Neutrophil (primary cell): ENCODE measurements at regions not wholly inside any gene's neighbourhood (a gene's known extent, or its start where the extent isn't known, plus 50 kb on each side); places are given as distances from the start of the nearest gene placed in this dataset.

Source experiments
- H3K27ac ChIP-seq: fragments of 200-600 bp; sonication (generic); 2 replicates; pipeline ENCODE4 v1.5.1; 2016; ENCODE audit warnings: mild to moderate bottlenecking, moderate library complexity
- H3K27me3 ChIP-seq: fragments of 200-600 bp; sonication (generic); 2 replicates; pipeline ENCODE4 v1.6.0; 2016; ENCODE audit warnings: mild to moderate bottlenecking
- H3K36me3 ChIP-seq: fragments of 200-600 bp; sonication (generic); 2 replicates; pipeline ENCODE4 v1.5.1; 2017
- H3K4me1 ChIP-seq, 2 experiments: fragments of 200-600 bp in 1 of 2; sonication (generic) in 1 of 2; 1 replicate in 1 of 2; 2 replicates in 1 of 2; pipeline versions ENCODE4 v1.5.1 to v1.6.1; 2013 to 2016; ENCODE audit warnings: low read depth in 1 of 2, low read length in 1 of 2, mild to moderate bottlenecking in 1 of 2, moderate library complexity in 1 of 2; ENCODE audit not compliant: control insufficient read depth in 1 of 2, insufficient read depth in 1 of 2
- H3K4me3 ChIP-seq, 2 experiments: fragments of 200-600 bp in 1 of 2; sonication (generic) in 1 of 2; 1 replicate in 1 of 2; 2 replicates in 1 of 2; pipeline ENCODE4 v1.5.1; 2013 to 2016; ENCODE audit warnings: low read depth in 1 of 2, low read length in 1 of 2, mild to moderate bottlenecking in 1 of 2, moderate library complexity in 1 of 2
- H3K9me3 ChIP-seq: fragments of 200-600 bp; sonication (generic); 2 replicates; pipeline ENCODE4 v1.5.1; 2016
- TF ChIP-seq, protein P1 (sequence below): fragments of 200-600 bp; sonication (generic); IDR thresholded peaks from 2 replicates; pipeline ENCODE4 v1.5.1; 2016; ENCODE audit warnings: antibody characterized with exemption

DNA sequence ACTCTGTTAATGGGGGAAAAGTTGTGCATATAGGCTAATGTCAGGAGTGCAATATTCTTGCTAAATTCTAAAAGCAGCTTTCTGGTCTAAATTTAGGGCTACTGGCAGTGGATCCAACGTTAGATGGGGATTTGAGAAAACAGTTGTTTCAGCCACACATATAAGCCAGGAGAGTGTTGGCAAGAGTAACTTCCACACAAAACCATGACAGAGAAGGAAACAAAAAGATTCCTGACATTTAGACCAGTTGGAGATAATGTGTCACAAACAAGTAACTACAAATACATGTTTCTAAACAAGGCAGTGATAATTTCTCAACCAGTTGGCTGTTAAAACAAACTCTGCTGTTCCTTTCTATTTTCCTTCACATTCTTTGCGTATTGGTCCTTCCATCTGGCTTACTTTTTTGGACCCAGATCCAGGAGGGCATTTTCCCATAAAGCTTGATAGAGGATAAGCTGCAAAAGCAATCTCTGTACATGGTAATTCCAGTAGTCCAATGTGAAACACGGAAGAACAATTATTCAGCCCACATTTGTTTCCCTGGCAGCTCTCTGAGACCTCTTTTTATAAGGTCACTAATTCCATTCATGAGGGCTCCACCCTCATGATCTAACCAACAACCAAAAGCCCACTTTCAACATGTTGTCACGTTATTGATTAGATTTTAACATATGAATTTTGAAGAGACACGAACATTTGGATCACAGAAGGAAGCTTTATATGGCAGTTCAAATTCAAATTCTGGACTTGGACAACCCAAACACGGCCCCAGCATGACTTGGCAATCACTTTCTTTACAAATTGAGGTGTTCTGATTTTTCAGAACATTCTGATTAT, 1888.6 kb downstream of the MRPL39 start:
- Histone ChIP-seq H3K27ac (no peak overlapping the region), H3K4me3 (no peak overlapping the region), H3K9me3 (no peaks in the 10 kb centered on the region), H3K4me1 (no peaks in the 10 kb centered on the region), H3K27me3 (no peaks in the 10 kb centered on the region), H3K36me3 (no peaks in the 10 kb centered on the region)
- TF ChIP-seq, protein P1, sequence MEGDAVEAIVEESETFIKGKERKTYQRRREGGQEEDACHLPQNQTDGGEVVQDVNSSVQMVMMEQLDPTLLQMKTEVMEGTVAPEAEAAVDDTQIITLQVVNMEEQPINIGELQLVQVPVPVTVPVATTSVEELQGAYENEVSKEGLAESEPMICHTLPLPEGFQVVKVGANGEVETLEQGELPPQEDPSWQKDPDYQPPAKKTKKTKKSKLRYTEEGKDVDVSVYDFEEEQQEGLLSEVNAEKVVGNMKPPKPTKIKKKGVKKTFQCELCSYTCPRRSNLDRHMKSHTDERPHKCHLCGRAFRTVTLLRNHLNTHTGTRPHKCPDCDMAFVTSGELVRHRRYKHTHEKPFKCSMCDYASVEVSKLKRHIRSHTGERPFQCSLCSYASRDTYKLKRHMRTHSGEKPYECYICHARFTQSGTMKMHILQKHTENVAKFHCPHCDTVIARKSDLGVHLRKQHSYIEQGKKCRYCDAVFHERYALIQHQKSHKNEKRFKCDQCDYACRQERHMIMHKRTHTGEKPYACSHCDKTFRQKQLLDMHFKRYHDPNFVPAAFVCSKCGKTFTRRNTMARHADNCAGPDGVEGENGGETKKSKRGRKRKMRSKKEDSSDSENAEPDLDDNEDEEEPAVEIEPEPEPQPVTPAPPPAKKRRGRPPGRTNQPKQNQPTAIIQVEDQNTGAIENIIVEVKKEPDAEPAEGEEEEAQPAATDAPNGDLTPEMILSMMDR = no peak

DNA sequence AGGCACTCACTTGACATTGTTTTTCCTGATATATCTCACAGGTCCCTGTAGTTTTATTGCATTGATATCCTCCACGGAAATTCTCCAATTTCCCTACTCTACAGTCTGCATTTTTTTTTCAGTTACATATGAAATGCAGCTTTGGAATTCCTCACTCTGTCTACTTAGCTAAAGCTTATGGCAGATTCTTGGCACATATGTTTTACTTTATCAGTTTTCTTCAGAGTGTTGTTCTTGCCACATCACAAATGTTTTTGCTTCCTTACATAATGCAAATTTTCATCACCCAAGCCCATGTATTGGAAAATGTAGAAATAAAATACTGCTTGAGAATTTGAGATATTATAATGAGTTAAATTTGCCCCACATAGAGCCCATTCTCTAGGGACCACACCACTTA, 1895.1 kb downstream of the MRPL39 start:
- Histone ChIP-seq H3K27ac (no peak overlapping the region), H3K27me3 (no peaks in the 10 kb centered on the region), H3K9me3 (no peaks in the 10 kb centered on the region), H3K4me3 (no peak overlapping the region), H3K36me3 (no peaks in the 10 kb centered on the region), H3K4me1 (no peaks in the 10 kb centered on the region)
- TF ChIP-seq, protein P1 = no peak

DNA sequence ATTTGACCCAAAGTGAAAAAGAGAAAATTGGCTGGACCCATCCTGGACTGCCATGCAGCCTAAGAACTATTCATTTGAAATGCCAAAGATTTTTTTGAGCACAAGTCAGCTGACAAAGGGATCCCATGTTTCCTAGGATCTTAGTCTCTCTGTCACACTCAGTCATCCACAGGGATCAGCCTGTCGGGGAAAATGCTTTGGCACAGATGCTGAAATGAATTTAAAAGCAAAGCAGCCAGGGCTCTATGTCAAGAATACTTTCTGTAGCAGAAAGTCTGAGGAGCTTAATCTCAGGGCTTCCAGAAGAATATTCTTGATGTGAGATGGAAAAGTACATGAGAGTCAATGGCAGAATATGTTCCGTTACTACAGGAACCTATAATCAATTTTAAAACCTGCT, 1900.8 kb downstream of the MRPL39 start:
- H3K4me1 ChIP-seq = no peaks in the 10 kb centered on the region
- H3K36me3 ChIP-seq = no peaks in the 10 kb centered on the region
- H3K4me3 ChIP-seq = no peak overlapping the region
- no peaks in the 10 kb centered on the region for H3K9me3 ChIP-seq
- no peaks in the 10 kb centered on the region for H3K27me3 ChIP-seq
- TF ChIP-seq, protein P1 = no peak
- no peak overlapping the region for H3K27ac ChIP-seq

DNA sequence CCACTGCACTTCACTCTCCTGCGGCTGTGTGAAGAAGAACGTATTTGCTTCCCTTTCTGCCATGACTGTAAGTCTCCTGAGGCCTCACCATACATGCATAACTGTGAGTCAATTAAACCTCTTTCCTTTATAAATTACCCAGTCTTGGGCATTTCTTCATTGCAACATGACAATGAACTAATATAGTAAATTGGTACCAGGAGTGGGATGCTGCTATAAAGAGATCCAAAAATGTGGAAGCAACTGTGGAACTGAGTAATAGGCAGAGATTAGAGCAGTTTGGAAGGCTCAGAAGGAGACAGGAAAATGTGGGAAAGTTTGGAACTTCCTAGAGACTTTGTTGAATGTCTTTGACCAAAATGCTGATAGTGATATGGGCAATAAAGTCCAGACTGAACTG, 1907.9 kb downstream of the MRPL39 start:
- H3K9me3 ChIP-seq = no peaks in the 10 kb centered on the region
- TF ChIP-seq, protein P1 = no peak
- H3K4me3 ChIP-seq = no peak overlapping the region
- no peak overlapping the region for H3K27ac ChIP-seq
- H3K4me1 ChIP-seq = no peaks in the 10 kb centered on the region
- H3K27me3 ChIP-seq = no peaks in the 10 kb centered on the region
- H3K36me3 ChIP-seq = no peaks in the 10 kb centered on the region

DNA sequence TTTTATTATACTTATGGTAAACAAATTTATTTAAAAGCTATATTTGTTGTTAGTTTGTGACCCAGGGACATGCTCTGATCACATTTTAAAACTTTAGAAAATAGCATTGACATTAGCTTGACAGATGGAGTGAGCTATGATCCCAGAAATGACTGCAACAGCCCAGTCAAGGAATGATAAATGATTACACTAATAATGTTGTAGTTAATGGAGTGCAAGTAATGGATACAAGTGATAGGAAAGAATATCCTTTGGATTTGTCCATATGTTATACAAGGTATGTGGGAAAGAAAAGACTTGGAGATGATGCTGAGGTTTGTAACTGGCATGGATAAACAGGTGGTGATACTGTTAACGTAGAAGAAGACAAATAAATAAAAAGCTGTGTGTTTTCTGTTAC, 1908.7 kb downstream of the MRPL39 start:
- Histone ChIP-seq H3K4me1 (no peaks in the 10 kb centered on the region), H3K27ac (no peak overlapping the region), H3K9me3 (no peaks in the 10 kb centered on the region), H3K4me3 (no peak overlapping the region), H3K27me3 (no peaks in the 10 kb centered on the region), H3K36me3 (no peaks in the 10 kb centered on the region)
- TF ChIP-seq, protein P1 = no peak
